ENCODE measurements at regions not wholly inside any gene's neighbourhood (a gene's known extent, or its start where the extent isn't known, plus 50 kb on each side); places are given as distances from the start of the nearest gene placed in this dataset.

- TF ChIP-seq, protein P1, sequence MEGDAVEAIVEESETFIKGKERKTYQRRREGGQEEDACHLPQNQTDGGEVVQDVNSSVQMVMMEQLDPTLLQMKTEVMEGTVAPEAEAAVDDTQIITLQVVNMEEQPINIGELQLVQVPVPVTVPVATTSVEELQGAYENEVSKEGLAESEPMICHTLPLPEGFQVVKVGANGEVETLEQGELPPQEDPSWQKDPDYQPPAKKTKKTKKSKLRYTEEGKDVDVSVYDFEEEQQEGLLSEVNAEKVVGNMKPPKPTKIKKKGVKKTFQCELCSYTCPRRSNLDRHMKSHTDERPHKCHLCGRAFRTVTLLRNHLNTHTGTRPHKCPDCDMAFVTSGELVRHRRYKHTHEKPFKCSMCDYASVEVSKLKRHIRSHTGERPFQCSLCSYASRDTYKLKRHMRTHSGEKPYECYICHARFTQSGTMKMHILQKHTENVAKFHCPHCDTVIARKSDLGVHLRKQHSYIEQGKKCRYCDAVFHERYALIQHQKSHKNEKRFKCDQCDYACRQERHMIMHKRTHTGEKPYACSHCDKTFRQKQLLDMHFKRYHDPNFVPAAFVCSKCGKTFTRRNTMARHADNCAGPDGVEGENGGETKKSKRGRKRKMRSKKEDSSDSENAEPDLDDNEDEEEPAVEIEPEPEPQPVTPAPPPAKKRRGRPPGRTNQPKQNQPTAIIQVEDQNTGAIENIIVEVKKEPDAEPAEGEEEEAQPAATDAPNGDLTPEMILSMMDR (IDR thresholded peaks at IDR 0.05 in 8 of 11, conservative IDR thresholded peaks at IDR 0.05 in 3 of 11) = peak in 6 of 11 experiments; percentile 25 to 48 (median 40)
- no peak for TF ChIP-seq POLR2A (IDR thresholded peaks at IDR 0.05)
These were observed 142.7 kb upstream of the IER5L start for GRCh38 chr9:129320575-129321285.
